CD4-positive, alpha-beta T cell treated with Interleukin-21 for 1 hour (primary cell): ENCODE measurements at regions not wholly inside any gene's neighbourhood (a gene's known extent, or its start where the extent isn't known, plus 50 kb on each side); places are given as distances from the start of the nearest gene placed in this dataset.

Experiments used
- DNase-seq: peaks from one replicate; pipeline ENCODE4 v3.0.0-alpha.2; 2020

DNA sequence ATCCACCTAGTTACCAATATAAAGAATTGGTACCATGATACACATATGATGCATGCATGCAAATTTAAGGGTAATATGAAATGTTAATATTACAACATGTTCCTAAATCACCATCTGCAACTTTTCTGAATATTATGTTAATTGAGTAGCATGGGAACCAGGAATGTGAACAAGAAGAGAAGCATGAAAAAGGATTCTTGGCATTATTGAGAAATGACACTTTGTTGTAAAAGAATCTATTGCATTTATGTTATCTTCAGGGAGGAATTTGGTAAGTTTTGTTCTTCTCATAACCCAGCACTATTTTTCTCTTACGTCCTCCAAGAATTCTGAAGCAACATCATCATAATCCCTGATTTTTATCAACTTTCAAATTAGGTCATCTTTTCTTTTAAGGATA is 159.9 kb upstream of the SLC25A13 start:
- DNase-seq: no peak

DNA sequence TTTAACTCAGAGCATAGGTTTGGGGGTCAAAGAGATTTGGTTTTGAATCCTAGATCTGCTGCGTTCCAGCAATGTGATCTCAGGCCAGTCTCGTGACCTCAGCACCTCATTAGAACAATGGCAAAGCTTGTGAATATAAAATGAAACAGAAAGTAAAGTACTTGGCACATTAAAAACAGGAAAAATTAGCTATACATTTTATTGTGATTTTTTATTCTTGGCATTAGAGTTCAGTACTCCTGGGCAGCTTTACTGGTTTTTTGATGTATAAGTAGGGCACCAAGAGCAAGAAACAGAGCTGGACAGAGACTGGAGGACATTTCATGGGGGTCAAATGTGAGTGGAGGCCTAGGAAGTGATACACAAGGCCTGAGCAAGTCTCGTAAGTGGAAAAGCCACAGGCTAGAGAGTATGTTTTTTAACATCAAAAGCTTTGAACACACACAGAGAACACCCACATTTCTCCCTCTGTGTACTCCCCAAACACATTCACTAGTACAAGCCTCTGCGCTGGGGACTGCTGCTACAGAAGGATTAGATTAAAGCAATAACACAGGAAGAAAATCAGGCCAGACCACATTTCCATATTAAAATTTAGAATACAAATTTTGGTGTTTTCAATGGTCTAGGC is 157.2 kb upstream of the SLC25A13 start:
- peak; percentile 11 for DNase-seq

DNA sequence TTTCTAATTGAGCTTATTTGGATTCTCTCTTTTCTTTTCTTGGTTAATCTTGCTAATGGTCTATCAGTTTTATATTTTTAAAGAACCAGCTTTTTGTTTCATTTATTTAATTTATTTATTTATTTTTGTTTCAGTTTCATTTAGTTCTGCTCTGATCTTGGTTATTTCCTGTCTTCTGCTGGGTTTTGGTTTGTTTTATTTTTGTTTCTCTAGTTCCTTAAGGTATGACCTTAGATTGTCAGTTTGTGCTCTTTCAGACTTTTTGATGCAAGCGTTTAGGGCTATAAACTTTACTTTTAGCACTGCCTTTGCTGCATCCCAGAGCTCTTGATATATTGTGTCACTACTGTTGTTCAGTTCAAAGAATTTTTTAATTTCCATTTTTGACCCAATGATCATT is 149.7 kb upstream of the SLC25A13 start:
- peak; percentile 4 for DNase-seq

DNA sequence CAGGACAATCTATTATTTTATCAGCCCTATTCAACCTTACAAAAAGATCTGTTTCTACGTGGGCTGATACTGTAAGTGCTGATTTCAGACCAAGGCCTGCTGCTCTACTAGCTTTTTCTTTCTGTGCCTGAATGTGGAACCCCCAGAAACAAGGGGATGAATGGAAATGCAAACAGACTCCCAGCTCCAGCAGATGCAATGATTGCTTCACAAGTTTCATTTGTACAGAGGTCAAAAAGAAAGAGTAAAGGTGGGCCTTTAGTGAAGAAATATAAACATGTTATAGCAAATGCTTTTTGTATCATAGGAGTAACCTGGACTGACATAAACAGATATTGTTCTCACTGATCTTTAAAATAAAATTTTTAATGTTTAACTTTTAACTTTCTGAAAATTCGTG is 130.2 kb upstream of the SLC25A13 start:
- DNase-seq: no peak

DNA sequence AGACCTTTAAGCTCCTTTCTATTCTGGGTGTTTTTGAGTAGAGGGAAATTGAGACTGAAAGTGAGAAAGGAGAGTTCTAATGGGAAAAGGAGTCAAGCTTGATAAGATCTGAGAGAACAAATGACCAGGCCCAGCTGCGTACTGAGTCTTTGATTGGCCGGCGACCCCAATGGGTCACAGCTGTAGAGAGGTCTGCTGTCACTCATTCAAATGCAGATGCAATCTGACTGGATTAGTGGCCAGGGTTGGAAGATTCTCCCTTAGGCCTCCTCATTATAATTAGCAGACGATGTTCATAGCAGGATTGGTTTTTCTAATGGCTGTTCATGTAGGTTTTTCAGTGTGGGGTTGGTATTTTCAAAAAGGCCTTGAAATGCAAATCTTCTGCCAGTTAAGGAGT is 127.2 kb upstream of the SLC25A13 start:
- no peak for DNase-seq

DNA sequence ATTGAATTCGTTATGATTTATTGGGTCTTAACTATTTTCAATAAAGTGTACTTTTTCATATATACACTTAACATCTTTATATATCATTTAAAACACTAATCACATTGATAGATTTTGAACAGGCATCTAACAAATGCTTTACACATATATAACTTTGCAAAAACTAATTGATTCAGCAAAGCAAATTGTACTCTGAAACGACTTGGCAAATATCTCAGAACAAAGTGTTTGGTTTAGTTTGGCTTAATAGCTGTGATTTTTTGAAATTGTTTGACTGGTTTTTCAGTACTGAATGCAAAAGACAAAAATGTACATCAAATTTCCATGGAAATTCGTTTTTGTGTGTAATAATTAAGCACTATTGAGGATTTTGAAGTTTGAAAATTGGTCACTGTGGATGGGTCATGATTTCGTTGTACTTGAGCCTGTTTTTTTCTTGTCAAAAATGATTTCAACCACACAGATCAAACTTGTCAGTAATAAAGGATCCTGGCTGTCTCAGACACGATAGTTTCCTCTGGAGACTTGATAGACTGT is 125.3 kb upstream of the SLC25A13 start:
- no peak for DNase-seq

DNA sequence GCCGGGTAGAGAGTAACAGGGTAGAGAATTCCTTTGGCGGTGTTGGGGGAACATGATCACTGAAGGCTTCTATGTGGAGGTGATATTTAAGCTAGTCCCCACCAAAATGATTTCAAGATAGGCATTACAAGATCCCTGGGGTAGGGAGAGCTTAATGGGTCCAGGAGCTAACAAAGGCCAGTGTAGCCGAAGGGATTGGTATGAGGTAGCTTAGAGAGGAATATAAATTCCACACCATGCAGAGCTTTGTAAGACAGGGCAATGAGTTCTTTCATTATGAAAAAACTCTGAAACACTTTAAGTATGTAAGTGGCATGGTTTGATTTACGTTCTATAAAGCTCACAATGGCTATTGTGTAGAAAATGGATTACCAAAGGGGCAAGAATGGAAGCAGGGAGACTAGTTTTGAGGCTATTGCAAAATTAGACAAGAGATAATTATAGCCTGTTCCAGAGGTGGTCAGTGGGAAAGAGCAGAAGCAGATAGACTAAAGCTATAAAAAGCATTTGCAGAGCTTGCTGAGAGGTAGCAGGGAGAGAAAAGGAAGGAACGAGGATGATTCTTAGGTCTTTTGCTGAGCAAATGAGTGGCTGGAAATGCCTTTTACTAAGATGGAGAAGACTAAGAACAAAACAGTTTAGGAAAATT is 119.7 kb upstream of the SLC25A13 start:
- DNase-seq: no peak

DNA sequence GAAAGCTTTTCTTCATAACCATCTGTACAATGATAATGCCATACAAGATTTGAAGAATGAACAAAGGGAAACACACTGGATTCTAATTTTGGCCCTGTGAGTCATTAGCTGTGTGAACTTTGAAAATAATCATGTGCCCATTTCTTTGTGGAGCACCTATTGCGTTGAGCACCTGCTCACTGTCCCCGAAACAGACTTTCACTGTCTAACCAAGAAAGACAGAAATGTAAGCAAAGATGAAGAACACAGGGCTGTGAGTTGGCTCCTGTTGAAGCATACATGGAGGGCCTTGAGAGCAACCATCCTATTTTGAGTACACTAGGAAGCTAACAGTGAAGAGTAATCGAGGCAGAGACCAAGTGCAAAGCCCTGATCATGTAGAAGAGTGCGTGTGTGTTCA is 118.4 kb upstream of the SLC25A13 start:
- DNase-seq: no peak

DNA sequence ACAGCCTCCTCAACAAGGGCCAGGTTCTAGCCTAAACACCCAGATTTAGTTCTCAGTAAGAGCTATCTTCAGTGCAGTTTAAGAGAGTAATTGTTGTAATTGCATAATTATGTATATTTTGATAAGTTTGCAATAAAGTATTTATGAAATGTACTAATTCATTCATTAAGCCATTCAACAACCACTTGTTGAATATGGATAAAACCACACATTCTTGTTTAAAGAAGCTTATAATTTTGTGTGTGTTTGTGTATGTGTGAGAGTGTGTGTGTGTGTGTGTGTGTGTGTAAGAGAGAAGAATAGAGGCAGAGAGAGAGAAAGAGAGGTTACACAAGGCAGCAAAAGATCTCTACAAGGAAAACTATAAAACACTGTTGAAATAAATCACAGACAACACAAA is 115.0 kb upstream of the SLC25A13 start:
- no peak for DNase-seq

DNA sequence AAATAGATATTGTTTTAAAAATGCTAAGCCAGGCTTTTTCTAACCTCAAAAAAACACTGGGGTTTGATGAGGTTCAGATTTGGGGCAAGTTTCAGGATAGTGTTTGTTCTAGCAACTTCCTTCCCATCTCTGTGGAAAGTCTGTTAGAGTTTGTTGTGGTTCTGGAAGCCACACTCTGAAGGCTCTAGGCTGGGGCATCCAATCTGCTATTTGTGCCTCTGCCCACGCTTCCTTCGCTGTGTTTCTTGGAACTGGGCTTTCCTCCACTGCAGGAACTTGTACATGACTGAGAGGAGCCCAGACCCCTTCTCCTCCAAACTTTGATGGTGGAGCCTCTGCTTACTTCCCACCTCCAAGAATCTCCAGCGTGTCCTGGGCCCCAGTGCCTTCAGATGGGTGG is 108.5 kb upstream of the SLC25A13 start:
- DNase-seq: no peak

DNA sequence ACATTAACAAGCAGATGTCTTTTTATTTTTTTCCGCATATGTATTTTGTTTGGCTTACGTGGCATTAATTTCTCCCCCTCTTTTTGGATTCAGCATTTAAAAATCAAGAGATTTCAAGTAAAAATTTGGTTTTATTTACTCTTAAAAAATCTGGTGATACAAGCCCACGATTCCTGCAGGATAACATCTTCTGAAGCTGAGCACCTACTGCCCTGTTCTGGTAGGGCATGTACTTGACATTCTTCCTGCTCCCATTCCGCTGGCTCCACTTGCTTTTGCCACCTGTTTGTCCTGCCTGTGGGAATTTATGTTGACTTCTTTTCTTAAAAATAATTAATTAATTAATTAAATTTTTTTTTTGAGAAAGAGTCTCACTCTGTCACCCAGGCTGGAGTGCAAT is 105.2 kb upstream of the SLC25A13 start:
- no peak for DNase-seq

DNA sequence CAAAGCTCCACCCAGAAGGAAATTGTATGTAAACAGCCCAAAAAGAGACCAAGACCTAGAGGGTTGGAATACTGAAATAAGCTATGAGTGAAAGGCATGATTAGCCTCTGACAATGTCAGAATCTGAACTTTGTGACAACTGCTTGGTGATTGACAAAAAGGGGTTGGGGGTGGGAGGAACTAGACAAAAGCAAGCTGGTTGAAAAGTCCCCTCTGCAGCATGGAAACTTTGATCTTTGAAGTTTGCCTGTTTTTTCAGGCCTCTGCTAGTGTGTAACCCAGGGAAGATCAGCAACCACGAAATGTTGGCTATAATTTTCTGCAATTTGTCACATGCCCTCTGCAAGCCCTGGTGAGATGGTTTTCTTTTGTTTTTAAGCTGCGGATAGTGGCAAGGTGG is 104.8 kb upstream of the SLC25A13 start:
- no peak for DNase-seq

DNA sequence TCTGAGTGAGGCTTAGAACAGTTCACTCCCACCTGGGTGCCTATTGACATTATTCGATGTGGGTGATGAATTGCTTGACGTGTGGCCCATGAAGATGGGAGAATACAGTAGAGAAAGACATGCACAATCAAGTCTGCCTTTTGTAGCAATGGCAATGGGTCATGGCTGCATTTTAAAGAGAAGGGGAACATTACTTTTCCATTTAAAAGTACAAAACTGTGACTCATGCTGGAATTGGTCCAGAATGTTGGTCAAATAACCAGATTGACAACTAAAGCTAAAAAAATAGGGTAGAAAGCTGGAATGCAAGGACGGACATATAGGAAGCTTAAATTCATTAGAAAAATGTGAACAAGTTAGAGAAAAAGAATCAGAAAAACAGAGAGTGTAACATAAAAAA is 104.1 kb upstream of the SLC25A13 start:
- no peak for DNase-seq

DNA sequence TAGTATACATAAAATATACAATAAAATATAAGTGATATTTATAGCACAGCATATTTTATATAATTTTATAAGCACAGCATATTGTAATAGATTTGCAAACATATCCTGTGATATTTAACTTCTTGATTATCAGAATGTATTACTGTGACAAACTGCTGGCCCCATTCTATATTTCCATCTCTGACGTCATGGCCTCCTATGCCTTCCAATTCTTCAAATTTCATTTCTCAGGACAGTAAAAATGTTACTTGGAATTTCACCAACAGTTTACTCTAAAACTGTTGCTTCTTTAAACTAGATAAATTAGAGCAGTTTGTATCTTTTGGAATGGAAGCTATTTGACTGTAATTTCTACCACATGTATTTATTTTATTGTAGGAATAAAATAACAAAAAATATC is 102.5 kb upstream of the SLC25A13 start:
- DNase-seq: no peak

DNA sequence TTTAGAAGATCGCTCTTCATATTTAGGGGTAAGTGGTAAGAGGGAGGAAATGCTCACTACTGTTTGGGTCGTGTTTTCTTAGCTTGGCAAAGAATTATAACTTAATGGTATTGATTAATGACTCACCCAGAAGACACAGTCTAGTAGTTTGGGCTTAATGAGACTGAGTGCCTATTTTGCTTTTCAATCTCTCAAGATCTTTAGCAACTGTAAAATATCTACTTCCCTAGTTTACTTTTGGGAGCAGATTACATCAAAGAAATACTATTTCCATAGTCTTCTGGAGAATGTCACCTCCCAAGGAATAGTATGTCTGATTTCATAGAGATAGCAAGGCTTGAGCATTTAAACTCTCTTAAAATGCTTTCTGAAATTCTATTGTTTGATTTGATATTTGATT is 100.5 kb upstream of the SLC25A13 start:
- no peak for DNase-seq

DNA sequence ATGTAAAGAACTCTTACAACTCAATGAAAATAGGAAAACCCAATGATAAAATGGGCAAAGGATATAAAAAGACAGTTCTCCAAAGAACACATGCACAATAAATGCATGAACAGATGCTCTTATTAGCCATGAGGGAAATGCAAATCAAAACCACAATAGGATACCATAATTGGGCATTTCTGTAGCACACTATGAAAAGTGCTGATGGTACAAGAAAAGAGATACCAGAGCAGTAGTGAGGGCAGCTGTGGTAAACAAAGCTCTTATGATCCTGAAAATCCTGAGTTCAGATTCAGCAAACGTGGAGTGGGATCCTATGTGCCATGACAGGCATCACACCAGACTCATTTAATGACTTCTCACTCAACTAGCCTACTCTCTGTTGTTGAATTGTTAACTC is 96.7 kb upstream of the SLC25A13 start:
- DNase-seq: no peak

DNA sequence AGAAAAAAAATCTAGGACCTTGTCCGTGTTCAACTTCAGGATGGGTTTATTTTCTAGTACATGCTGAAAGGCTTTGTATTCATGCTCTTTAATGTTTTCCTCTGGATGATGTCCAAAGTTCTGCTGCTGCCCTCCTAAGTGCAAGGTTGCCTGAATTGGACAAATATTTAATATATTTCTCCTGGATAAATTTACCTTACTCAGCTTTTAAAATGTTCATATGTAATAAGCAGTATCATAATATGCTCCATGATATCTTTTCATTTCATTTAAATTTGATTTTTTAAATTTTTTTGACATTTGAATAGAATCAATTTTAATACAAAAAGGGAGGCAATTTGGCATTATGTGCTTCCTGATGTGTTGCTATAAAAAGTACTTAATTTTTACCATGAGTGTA is 95.9 kb upstream of the SLC25A13 start:
- DNase-seq: no peak

DNA sequence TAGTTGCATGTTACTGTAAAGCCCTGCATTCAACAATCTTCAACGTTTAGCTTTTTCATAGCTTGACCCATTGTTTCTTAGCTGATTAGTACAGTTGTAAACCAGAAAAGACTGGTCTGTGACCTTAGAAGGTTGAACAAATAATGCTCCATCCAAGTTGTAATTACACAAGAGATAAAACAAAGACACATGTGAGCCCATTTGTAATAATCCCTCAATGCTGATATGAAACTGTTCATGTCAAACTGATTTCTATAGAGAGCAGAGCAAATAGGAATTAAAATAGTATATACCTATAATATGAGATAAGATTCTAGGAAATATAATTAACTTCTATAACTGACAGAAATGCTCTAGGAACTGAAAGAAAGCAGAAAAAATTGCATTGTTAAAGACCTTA is 94.7 kb upstream of the SLC25A13 start:
- DNase-seq: no peak

DNA sequence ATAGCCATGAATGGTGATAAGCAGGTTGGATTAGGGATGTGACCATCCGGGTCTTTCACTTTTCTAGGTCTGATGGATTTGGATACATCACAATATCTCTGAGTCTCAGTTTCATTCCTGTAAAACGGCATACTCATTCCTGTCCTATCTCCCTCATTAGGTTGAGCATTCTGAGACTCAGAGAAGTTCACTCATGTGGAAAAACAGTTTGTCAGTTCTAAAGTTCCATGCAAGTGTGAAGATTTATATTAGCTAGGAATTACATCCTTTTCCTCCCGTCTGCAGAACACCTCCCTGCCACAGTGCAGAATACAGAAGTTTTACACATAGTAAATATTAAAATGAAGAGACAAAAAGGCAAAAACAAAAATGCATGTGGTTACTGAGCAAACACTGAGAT is 94.2 kb upstream of the SLC25A13 start:
- no peak for DNase-seq

DNA sequence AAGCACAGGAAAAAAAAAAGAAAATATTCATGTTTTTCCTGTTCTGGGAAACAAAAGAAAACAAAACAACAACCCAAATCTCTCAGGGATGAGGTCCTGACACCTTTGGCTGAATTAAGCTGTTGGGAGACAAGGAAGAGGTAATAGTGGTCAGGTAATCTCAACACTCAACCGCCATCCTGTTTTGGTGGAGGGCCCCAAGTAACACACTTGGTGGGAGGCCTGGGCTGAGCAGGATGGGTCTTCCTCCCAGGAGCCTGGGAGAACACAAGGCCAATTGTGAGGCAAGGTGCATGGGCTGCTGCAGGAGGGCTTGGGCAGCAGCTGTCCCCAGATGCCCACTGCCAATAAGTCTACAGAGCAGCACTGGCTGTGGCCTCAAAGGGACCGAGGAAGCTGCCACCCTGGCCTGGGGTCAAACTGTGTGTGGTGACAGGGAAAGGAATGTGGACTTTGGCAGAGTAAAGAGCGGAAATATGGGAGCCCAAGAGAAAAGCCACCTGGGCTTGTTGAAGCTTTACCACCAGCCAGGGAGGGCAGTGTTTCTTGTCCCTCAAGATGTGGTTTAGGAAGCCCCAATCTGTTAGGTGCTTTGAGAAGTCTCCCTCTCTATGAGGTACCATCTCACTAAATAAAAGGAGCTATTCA is 93.5 kb upstream of the SLC25A13 start:
- DNase-seq: no peak

DNA sequence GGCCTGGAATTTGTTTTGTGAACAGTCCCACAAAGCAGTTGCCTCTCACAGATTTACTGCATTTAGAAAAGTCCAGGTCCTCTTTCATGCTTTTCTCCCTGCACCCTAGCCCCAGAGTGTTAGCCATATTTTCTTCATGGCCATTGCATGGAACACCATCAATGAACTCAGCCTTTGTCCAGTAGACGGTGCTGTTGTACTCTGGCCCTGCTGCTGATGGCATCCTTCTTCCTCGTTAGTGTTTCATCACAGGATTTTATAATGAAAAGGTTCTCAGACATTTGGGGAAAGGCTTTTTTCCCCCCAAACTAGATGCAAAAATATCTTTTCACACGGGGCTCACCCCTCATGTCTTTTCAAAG is 93.0 kb upstream of the SLC25A13 start:
- peak; percentile 50 for DNase-seq

DNA sequence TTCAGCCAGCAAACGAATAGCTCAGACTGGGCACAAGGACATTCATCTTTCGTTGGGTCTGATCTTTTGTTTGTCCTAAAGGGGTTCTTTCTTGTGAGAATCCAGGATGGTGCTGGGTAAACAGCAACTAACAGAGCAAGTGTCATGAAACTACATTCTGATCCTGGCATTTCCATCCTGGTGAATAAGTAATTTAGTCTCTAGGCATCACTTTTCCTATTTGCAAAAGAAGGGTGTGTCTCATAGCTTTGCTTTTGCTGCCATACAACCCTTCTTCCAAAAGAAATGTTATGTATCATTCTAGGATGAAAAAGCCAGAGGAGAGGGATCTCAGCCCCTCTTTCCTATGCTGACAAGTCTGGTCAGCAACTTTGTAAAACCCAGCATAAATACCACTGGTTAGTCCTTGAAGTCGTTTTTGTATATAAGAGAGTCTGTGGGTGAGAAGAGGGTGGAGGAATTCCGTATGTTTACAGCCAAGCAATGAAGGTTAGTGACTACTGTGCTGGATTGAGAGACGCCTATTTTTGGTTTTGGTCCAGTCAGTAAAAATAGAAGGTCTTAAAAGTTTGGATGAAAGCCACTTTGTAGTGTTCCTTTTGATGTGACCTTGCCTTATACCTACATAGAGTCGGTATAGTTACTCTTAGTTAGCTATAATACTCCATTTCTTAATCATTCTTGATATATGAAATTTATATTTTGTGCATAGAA is 88.4 kb upstream of the SLC25A13 start:
- no peak for DNase-seq

DNA sequence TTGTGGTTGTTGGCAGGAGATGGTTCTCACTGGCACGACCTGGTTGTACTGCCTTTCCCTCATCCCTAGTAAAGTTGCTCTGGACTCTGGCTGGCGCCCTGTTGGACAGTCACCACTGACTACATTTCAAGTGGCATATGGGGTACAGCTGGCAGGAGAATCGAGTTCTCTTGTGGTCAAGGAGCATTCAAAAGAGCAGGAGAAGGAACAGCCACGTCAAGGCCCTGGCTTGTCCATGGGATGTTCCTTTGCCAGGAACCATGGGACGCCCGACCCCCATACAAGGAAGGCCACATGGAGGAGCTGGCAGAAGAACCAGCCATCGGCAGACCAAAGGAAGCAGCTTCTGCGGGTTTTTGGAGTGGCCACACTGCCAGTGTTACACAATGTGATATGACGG is 87.0 kb upstream of the SLC25A13 start:
- no peak for DNase-seq

DNA sequence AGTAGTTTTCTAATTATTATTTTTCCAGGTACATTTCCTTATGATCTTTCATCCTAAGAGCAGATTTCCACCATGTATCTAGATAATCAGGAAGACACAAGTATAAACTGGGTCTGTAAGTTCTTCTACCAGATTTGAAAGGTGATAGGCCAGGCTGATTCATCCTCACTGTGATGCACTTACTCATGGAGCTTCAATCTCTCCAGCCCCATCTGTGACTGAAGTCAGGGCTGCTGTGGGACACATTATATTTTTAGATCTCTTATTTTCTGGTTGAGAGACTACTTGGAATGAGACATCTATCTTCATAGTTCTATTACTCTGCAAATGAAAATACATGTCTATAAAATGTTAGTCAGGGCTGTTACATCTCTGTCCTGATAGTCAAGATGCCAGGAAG is 85.5 kb upstream of the SLC25A13 start:
- DNase-seq: no peak
